RCC 7860 (cell line): ENCODE measurements at regions not wholly inside any gene's neighbourhood (a gene's known extent, or its start where the extent isn't known, plus 50 kb on each side); places are given as distances from the start of the nearest gene placed in this dataset.

Experiments used
- DNase-seq: peaks from one replicate; pipeline ENCODE4 v3.0.0-alpha.2; 2015; ENCODE audit warnings: low spot score
- FAIRE-seq: peaks from 2 replicates; lab custom pipeline; 2012; peaks lifted over from hg19 to GRCh38; lab: Jason Lieb, UNC

GRCh38 chr9:87113874-87114273, 166.6 kb upstream of the GAS1 start:
- DNase-seq (no peak), FAIRE-seq (no peak)

- FAIRE-seq (no peak), DNase-seq (no peak)
These were observed 168.5 kb upstream of the GAS1 start for GRCh38 chr9:87115785-87116184.

GRCh38 chr9:87116492-87116891, 169.2 kb upstream of the GAS1 start:
- no peak for FAIRE-seq
- no peak for DNase-seq

- DNase-seq = no peak
- FAIRE-seq = no peak
These were observed 171.3 kb upstream of the GAS1 start for GRCh38 chr9:87118594-87118993.

- no peak for DNase-seq
- no peak for FAIRE-seq
These were observed 172.1 kb upstream of the GAS1 start for GRCh38 chr9:87119328-87119881.

GRCh38 chr9:87120610-87121009, 173.3 kb upstream of the GAS1 start:
- no peak for FAIRE-seq
- DNase-seq = no peak

GRCh38 chr9:87122947-87123685, 175.8 kb upstream of the GAS1 start:
- DNase-seq (peak; percentile 63), FAIRE-seq (peak; percentile 73)

- no peak for FAIRE-seq
- no peak for DNase-seq
These were observed 176.5 kb upstream of the GAS1 start for GRCh38 chr9:87123830-87124229.

GRCh38 chr9:87125819-87126218, 178.5 kb upstream of the GAS1 start:
- FAIRE-seq (no peak), DNase-seq (no peak)

GRCh38 chr9:87127543-87127942, 180.2 kb upstream of the GAS1 start:
- DNase-seq (no peak), FAIRE-seq (no peak)

GRCh38 chr9:87127978-87128614, 180.8 kb upstream of the GAS1 start:
- FAIRE-seq (no peak), DNase-seq (no peak)

GRCh38 chr9:87128844-87129493, 181.7 kb upstream of the GAS1 start:
- DNase-seq (no peak), FAIRE-seq (no peak)

- no peak for DNase-seq
- no peak for FAIRE-seq
These were observed 187.8 kb upstream of the GAS1 start for GRCh38 chr9:87135074-87135473.

- FAIRE-seq (no peak), DNase-seq (no peak)
These were observed 190.4 kb upstream of the GAS1 start for GRCh38 chr9:87137718-87138117.

- FAIRE-seq = no peak
These were observed 191.1 kb upstream of the GAS1 start for GRCh38 chr9:87138128-87139040.

GRCh38 chr9:87139099-87139730, 191.9 kb upstream of the GAS1 start:
- FAIRE-seq (no peak), DNase-seq (no peak)

More at GRCh38 chr9:87138128-87139040, 191.1 kb upstream of the GAS1 start:
- no peak for DNase-seq

GRCh38 chr9:87140142-87140541, 192.8 kb upstream of the GAS1 start:
- DNase-seq (no peak), FAIRE-seq (no peak)

- no peak for FAIRE-seq
These were observed 193.4 kb upstream of the GAS1 start for GRCh38 chr9:87140605-87141109.

GRCh38 chr9:87141124-87141523, 193.8 kb upstream of the GAS1 start:
- DNase-seq = no peak
- no peak for FAIRE-seq

More at GRCh38 chr9:87140605-87141109, 193.4 kb upstream of the GAS1 start:
- DNase-seq = no peak

GRCh38 chr9:87146933-87147332, 199.6 kb upstream of the GAS1 start:
- FAIRE-seq (no peak), DNase-seq (no peak)
